ENCODE measurements at regions not wholly inside any gene's neighbourhood (a gene's known extent, or its start where the extent isn't known, plus 50 kb on each side); places are given as distances from the start of the nearest gene placed in this dataset.
"Not testable (repeated sequence)": the region's sequence is repeated elsewhere in the genome, so short reads cannot be mapped to it uniquely, and the experiment has no call there.

DNA sequence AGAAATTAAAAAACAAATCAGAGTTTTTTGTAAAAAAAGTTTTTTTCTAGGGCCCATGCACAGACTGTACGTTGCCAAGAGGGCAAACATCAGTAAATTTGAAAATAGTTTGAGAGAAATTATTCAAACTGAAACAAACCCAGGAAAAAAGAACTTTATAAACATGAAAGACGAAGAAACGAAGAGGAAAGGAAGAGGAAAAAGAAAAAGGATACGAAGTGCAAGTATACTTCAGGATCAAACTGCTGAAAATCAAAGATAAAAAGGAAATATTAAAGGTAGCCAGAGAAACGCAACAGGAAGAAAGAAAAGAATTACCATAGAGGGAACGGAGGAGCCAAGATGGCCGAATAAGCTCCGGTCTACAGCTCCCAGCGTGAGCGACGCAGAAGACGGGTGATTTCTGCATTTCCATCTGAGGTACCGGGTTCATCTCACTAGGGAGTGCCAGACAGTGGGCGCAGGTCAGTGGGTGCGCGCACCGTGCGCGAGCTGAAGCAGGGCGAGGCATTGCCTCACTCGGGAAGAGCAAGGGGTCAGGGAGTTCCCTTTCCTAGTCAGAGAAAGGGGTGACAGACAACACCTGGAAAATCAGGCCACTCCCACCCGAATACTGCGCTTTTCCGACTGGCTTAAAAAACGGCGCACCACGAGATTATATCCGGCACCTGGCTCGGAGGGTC lies 94.4 kb upstream of the GAS1 start:
- ATAC-seq, DNase-seq: not testable (repeated sequence)

DNA sequence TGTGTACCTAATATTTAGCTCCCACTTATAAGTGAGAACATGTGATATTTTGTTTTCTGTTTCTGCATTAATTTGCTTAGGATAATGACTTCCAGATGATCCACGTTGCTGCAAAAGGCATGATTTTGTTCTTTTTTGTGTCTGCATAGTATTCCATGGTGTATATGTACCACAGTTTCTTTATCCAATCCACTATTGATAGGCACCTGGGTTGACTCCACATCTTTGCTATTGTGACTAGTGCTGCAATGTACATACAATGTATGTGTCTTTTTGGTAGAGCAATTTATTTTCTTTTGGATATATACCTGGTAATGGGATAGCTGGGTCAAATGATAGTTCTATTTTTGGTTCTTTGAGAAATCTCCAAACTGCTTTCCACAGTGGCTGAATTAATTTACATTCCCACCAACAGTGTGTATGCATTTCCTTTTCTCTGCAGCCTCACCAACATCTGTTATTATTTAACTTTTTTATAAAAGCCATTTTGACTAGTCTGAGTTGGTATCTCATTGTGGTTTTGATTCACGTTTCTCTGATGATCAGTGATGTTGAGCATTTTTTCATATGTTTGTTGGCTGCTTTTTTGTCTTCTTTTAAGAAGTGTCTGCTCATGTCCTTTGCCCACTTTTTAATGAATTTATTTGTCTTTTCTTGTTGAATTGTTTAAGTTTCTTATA lies 102.8 kb upstream of the GAS1 start:
- ATAC-seq = not testable (repeated sequence)

DNA sequence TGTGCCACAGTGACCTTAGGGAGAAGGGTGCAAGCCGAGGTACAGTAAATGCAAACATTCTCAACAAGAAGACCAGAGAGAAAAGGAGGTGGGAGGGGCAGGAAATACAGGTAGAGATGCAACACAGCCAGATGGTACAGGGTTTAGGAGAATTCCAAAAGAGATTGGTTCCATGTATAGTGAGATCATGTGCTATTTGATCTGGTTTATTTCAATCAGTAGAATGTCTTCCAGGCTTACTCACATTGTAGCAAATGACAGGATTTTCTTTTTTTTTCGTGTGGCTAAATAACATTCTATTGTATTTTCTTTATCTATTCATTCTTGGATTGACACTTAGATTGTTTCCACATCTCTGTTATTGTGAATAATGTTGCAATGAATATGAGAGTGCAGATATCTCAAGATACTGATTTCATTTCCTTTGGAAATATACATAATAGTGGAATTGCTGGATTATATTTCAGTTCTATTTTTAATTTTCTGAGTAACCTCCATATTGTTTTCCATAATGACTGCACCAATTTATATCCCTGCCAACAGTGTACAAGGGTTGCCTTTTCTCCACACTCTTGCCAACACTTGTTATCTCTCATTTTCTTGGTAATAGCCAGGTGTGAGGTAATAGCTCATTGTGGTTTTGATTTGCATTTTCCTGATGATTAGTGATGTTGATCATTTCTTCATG lies 107.8 kb upstream of the GAS1 start:
- no peak for DNase-seq
- ATAC-seq = no peak

More for the DNA sequence above, 102.8 kb upstream of the GAS1 start:
- DNase-seq = not testable (repeated sequence)

DNA sequence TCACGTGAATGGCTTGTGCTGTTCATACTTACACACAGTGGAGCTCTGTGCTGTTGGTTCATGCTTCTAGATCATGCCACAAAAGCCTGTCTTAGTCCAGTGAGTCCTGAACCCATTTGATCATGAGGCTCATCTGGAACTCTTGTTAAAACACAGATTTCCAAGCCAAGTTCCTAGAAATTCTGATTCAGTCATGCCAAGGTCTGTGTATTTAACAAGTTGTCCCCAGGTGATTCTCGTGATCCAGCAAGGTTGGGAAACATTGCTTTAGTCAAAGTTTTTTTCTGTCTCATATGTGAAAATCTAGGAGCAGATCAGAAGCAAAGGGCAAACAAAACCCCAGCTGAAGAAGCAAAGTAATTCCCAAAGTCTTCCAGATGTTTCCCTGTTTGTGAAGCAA lies 112.5 kb upstream of the GAS1 start:
- DNase-seq (no peak), ATAC-seq (no peak)

DNA sequence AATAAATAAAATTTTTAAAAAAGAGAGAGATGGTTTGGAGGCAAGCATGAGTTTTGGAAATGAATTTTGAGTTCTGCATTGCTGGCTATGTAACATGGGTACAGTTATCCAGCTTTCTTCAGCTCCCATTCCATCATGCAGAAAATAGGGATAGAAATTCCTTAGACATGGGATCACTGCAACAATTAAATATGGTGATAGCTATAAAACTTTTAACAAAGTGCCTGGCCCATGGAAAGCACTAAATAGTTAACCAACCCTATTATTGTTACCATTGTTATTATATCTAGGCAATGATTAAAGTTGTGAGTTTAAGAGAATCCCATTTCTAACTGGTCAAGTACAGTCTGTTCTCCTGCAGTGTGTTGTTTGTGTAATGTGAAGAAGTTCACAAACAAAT lies 115.4 kb upstream of the GAS1 start:
- DNase-seq = no peak
- no peak for ATAC-seq

DNA sequence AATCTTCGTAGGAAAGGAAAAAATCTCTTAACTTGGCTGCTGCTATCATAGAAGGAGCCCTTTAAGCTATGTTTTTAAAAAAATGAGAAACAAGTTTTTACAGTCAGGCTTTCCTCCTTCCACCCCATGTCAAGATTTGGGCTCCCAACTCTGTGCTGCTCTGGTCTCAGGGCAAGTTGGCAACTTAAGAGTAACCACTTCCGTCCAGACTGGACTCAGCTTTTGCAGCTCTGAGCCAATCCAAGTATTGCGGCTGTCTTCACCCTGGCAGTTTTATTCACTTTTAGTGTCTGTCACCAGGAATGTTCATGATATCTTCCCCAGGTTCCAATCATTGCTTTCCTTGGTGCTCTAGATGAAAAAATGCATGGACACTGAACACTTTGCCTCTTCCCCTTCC lies 115.9 kb upstream of the GAS1 start:
- DNase-seq (no peak), ATAC-seq (no peak)

DNA sequence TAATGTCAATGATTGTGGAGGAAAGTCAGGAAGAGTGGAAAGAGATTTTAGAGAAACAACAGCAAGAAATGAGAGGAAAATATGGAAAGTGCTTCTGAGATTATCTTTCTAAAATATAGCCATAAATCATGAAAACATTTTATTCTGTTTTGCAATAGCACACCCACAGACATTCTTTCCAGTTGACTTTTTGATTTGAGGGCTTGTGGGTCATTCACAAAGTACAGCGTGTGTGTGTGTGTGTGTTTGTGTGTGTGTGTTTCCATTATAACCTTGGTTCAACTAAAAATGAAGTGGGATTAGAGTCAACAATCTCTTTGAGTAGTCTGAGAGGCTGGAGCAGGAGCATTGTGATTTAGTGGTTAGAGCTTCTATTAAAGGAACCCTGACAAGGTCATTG lies 116.6 kb upstream of the GAS1 start:
- DNase-seq (no peak), ATAC-seq (no peak)

DNA sequence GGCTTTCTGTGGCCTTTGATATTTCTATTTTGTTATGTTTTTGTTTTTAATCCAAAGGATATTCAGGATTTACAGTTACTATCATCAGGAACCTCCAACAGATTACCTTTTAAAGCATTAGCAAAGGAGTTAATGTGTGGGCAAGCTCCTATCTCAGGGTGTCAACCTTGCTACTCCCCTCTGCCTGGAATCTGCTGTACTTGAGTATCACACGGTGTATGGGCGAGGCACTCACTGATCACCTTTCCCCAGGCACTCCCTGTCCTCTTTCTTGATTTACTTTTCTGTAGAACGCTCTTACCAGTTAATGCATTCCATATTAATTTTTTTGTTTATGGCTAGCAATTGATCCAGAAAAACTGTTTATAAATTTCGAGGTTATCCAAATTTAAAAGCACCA lies 117.0 kb upstream of the GAS1 start:
- DNase-seq (no peak), ATAC-seq (no peak)

DNA sequence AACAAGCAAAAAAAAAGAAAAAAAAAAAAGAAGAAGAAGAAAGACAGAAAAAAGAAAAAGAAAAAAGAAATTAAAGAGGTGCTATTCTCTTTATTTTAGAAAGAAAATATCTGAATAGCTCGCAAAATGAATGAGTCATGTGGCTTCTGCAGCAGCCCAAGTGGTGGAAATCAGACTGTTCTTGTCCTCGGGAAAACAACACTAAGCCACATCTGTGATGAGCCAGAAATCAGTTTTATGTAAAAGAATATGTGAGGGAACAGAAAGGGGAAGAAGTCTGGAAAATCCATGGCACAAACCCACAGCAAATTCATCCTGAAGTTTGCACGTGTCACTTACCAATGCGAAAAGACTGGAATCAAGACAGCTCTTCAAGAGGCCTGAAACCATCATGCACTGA lies 118.7 kb upstream of the GAS1 start:
- ATAC-seq (no peak), DNase-seq (no peak)

DNA sequence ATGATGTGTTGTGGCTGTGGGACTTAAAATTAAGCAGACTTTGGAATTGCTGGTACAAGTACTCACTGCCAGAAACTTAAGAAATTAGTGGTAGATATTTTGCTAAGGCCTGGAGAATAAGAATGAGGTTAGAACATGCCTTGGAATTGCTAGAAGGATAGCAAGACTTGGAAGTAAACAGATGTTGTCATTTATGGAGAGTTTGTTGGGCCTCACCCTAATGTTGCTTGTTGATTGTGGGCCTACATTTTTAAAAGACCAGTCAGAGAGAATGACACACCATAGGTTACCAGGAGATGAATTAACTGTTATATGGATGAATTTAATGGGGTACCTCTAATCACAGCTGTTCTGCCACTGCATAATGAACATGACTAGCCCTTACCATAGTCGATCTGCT lies 120.1 kb upstream of the GAS1 start:
- ATAC-seq (no peak), DNase-seq (no peak)

DNA sequence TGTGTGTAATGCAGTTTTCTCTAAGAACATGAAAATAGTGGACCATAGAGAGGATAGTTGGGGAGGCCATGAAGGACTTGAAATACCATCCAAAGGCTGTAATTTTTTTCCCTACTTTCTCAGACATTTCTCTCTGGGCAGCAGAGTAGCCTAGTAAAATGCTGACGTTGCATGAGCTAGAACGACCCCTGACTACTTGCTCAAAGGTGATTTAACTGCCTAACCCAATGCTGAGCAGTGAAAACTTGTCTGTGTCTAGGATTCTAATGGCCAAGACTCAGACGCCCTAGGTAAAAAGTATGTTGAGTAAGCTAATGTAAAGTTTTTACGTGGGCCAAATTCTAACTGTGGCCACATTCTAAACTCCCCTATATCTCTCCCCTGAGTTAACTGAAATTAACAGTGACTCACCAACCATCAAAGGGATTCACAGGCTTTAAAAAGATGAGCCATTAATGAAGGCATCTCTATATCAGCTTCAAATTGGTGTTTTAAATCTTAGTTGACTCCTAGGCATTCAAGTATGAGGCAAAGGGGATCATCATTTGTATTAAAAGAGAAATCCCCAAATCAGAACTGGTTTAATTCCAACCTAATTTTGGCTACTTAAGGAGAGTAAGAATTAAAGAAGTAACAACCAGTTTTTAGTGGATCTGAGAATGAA lies 121.0 kb upstream of the GAS1 start:
- DNase-seq = no peak
- no peak for ATAC-seq

DNA sequence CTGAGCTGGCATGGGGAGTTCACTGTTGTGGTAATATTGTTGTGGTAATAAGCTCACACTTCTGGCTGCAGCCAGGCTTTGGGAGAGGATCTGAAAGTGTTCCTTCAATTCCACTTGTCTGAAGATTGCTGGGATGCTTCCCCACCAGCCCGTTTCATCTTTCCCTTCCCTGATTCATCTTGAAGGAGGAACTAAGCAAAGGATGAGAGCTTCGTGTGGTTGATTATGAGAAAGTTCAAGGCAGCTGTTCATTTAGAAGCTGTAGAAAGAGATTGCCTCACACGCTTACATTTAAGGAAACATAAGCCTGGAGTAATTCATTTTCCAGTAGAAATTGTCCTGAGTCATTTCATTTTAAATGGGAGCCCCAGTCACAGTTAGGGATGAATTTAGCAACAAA lies 122.4 kb upstream of the GAS1 start:
- ATAC-seq = no peak
- DNase-seq = no peak

DNA sequence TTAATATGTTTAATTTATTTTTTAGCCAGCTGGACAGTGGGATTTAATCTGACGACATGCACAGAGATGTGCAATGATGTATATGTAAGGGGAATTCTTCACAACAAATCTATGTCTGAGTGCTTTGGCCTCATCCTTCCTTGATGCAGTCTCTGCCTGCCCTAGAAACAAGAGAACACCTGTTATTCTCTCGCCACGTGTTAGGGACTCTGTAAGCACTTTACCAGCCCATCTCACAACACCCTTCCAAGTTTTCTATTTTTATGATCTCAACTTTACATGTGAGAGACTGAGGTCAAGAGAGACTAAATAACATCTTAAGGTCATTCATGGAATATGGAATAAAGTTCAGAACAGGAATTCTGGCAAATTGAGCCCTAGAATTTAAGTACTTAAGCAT lies 123.0 kb upstream of the GAS1 start:
- ATAC-seq (no peak), DNase-seq (no peak)

DNA sequence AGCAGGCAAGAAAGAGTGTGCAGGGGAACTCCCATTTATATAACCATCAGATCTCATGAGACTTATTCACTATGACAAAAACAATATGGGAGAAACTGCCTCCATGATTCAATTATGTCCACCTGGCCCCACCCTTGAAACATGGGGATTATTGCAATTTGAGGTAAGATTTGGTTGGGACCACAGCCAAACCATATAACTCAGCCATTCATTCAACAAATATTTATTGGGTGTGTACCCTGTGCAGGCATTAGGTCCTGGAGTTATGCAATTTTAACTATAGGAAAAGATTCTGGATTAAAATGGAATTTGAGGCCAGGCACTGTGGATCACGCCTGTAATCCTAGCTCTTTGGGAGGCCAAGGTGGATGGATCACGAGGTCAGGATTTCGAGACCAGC lies 124.2 kb upstream of the GAS1 start:
- DNase-seq = no peak
- no peak for ATAC-seq

DNA sequence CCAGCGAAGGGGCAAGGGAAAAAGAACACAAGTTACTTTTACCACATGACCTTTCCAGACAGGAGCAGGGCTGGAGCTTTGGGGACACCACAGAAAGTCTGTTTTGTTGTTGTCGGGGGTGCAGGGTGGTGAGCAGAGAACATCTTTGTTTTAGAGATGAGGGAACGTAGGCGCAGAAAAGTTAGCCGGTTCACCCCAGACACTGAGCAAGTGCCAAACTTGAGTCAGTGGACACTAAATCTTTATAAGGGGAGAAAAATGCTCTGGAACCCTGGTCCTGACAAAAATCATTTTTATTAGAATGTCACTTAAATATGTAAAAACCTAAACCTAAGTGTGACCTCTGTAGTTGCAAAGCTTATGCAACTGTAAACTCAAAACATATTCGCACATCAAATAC lies 126.4 kb upstream of the GAS1 start:
- DNase-seq = no peak
- no peak for ATAC-seq

DNA sequence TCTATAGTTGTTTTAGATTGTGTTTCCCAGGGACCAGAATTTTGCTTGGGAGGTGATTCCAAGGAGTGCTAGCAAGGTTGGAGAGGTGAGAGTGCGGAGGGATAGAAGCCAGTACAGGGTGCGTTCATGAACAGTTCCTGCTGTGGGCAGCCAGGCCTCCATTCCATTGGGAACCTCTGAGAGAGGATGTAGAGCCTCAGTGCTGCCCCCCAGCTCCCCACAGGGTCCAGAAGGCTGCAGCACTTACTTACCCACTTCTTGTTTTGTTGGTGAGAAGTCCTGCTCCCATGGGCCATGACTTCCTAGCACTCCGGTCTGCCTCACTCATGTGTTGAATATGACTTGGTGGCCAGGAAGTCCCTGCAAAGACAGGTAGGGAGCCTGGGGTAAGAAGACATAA lies 128.2 kb upstream of the GAS1 start:
- no peak for DNase-seq

DNA sequence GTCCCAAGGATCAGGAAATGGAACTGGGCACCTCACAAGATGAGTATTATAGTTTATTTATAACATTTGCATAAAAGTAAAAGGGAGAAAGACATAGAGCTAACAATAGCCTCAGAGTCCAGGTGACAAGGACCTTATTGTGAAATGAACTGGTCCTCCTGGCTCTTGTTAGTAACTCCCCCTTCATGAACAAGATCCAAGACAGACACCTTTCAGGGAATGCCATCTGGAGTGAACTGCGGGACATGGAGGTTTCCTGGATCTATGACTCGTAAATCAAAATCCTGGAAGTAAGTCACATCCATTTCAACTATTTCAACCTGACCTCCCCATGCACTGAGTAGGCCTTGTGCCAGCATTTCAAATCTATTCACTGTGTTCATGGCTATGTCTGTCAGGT lies 129.5 kb upstream of the GAS1 start:
- DNase-seq (no peak), ATAC-seq (no peak)

More for the DNA sequence above, 128.2 kb upstream of the GAS1 start:
- ATAC-seq = no peak

DNA sequence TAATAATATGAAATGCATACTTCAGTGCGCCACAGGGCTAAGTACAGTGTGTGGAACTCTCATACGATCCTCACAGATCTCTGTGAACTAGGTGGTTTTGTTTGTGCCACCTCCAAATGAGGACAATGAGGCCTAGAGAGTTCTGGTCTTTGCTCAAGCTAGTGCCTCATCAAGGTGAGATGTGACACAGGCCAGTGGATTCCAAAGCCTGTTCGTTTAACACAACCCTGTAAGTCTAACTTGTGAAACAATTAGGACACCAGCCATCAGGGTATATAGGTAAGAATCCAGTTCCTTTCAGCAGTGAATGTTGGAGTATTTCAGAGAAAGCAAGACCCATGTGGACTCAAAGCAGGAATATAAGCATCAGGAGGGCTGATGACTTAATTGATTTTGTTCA lies 130.7 kb upstream of the GAS1 start:
- ATAC-seq (no peak), DNase-seq (no peak)

DNA sequence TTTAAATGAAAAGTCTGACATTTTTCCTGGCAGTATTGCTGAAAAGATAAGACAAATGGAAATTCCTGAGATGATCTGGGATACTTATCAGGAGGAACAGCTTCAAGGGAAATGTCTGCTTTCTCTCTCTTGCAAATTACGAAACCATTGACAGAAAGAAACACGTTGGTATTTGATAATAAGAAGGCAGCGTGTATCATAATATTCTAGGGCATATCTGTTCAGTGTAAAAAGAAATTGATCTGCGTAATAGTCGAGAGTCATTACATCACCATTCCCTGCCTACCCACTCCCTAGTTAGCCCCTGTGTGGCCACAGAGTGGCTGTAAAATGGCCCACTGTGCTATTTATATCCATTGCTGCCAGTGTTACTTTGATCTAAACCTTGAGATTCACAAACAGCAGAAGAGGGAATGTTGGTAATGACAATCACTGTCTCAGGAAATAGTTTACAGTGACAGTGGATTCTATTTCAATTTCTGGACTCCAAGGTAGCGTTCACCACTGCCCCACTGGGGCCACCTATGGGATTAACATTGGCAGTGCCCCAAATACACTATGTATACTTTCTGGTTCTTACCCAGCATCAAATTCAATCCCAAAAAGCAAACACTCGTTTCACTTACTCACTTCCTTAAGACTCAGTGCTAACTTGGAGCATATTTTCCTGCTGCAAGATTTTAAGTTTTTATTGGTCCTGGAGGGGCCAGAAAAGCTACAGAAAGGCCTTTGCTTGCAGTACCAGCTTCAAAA lies 133.4 kb upstream of the GAS1 start:
- DNase-seq = no peak
- ATAC-seq = no peak

DNA sequence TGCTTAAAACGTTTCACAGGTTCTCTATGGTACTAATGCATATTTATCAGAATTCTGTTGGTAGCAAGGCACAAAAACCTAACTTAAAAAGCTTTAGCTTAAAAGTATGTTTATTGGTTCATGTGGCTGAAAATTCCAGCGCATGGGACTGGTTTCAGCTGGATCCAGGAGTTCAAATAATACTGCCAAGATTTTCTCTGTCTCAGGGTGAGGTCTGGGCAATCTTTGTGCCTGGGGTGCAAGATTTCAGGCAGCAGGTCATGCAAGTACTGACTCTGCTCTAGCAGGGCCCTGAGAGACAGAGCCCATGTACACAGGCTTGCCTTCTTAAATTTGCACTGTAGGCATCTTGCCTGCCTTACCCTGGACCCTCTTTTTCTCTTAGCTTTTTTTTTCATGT lies 134.2 kb upstream of the GAS1 start:
- DNase-seq (no peak), ATAC-seq (no peak)

DNA sequence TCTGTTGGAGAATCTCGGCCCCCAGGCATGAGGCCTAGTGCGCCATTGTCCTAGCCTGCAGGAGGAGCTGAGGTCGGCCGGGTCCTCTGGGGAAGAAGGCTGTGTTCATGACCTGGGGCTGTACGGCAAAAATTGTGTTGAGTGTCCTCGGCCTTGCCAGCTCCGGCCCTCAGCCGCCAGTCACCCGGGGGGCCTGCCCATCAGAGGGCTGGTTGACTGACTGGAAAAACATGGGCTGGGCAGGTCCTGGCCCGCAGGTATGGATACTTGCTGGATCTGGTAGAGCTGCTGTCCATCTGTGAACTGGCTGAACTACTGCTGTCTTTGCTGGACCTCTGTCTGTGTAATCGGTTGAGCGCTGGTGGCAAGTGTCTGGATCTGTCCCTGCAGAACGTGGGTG lies 136.7 kb upstream of the GAS1 start:
- ATAC-seq (no peak), DNase-seq (no peak)

DNA sequence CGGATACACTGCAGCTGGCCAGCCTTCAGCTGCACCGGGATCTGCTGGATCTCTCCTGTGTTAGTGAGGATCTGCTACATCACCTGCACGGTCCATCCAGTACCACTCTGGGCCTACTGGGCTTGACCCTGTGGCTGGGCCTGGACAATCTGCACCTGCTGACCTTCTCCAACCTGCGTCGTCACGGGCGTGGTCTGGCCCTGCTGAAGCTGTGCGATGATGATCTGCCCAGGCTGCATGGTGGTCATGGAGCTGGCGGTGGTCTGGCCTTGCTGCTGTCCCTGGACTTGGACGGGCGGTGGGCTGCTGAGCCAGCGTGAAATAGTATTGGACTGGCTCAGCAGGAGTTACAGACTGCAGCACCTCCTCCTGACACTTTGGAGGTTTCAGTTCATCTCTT lies 137.1 kb upstream of the GAS1 start:
- DNase-seq = no peak
- no peak for ATAC-seq

All from stimulated activated naive CD8-positive, alpha-beta T cell treated with anti-CD3 and anti-CD28 coated beads, Interleukin-15, Interleukin-2, amounts not matched to agents 100 U/mL and 50 U/mL, for 24 hours (primary cell).